Stimulated activated naive CD4-positive, alpha-beta T cell (primary cell): ENCODE measurements at regions not wholly inside any gene's neighbourhood (a gene's known extent, or its start where the extent isn't known, plus 50 kb on each side); places are given as distances from the start of the nearest gene placed in this dataset.

ENCODE experiments used
- DNase-seq, 6 experiments: peaks; one replicate each; lab custom pipeline; 2025; lab: John Stamatoyannopoulos, UW

GRCh38 chr3:150165396-150166094 is 194.8 kb upstream of the PFN2 start:
- no peak for DNase-seq

DNA sequence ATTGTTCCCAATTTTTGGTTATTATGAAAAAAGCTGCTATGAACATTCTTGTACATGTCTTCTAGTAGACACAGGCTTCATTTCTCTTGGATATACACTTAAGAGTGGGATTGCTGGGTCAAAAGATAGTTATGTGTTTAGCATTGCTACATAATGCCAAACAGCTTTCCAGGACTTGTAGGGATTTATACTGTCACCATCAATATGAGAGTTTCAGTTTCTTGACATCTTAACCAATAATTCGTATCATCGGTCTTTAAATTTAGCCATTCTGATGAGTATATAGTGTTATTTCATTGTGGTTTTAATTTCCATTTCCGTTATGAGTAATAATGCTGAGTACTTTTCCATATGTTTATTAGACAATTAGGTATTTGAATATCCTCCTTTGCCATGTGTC is 190.3 kb upstream of the PFN2 start:
- no peak for DNase-seq

DNA sequence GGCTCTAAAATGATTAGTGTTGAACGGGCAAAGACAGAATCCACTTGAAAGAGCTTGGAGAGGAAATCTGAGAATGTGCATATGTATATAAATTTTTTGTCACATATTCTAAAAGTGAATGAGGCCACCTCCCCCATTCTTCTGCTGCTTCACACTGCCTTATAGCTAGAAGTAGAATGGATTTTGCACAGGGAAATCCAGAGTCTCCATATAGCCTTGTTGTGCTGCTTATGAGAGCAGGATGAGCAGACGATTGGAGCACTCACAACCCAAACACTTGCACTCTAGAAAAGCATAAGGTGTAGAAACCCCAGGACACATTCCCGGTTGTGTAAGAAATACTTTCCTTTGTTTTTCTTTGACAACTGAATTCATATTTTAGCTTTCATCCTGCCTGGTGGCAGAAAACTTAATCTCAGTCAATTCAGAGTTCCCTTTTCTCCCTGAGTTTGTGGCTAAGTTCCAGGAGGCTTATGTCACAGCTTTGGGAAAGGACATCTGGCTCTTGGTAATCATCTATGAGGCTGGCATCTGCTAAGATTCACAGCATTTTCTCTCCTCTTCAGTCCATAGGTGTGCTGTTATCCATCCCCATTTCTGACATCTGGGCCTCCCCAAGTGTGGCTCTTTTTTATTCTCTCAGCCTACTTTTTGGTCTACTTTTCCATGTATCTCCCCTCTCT is 188.4 kb upstream of the PFN2 start:
- no peak for DNase-seq

- DNase-seq, result no peak
Measured at GRCh38 chr3:150152567-150152966, 181.9 kb upstream of the PFN2 start.

DNA sequence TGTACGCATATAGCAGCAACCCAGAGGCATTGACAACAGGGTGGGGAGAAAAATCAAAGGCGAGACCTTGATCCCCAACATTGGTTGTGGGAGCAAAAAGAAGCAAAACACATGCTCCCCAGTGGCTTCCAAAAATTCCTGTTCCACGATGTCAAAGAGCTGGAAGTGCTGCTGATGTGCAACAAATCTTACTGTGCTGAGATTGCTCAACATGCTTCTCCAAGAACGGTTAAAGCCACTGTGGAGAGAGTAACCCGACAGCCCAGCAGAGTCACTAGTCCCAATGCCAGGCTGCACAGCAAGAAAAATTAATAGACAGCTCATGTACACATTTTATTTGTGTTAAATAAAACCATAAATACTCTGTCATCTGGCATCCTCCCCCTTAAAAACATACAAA is 179.9 kb upstream of the PFN2 start:
- DNase-seq, result no peak

GRCh38 chr3:150149651-150150051 is 179.0 kb upstream of the PFN2 start:
- DNase-seq, result no peak

DNA sequence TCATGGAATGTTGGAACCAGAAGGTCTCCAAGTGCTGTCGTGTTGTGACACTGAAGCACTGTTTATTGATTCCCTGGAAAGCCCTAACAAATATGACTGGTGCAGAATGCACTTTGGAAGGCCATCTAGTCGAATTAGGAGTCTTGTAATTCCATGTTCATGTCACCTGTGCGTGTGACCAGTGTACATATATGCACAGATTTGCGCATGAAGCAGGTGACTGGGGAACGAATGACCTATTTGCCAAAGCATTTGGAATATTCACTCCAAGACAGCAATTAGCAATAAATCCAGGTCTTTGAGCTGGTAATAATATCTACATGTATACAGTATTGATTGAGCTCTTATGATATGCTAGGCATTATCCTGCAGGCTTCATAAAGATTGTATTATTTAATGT is 177.5 kb upstream of the PFN2 start:
- DNase-seq, result no peak

GRCh38 chr3:150147776-150148175 is 177.1 kb upstream of the PFN2 start:
- no peak for DNase-seq

DNA sequence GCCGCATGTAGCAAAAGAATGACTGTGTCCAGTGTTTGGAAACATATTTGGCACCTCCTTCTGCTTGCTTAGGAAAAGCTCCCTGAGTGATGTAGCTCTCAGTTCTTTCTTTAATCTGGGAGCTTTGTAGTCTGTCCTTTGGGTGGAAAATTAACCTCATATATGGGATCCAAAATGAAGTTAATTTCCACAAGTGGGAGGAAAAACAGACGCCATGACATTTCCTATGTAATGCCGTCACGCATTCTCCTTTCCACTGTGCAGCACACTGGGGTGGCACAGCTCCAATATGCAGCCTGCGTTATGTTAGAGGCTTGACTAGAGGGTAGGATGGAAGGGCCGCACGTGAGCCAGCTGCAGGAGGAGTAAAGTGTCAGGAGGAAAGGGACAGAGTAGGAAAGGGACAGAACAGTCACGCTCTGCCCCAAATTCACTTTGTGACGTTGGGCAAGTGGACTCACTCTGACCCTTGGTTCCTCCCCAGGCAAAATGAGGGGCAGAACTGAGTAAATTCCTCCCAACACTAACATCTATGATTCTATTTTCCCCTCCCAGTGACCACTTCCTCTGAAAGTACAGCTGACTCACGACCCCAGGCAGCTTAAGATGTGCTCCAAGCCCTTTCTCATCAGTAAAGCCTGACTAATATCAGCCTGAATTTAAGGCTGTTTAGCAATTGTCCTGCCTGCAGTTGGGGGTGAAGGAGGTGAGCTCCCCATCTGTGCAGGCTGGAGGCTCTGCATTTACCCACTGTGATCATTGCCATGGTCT is 176.5 kb upstream of the PFN2 start:
- DNase-seq, result no peak

DNA sequence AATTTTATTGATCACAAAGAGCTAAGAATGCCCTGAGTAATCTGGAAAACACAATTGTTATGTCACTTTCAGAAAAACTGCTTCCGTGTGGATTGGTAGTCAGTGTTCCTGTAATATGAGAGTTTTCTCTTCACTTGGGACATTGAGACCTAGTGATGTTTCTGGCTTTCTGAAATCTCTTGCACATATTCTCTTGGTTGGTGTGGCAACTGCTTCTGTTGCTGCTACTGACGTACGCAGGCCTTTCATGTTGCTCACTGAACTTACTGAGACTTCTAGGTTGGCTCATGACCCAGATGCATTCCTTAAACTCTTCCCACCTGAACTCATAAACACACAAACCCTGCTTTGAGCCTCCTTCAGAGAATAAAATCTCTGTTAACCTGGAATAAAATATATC is 175.0 kb upstream of the PFN2 start:
- DNase-seq, result no peak

DNA sequence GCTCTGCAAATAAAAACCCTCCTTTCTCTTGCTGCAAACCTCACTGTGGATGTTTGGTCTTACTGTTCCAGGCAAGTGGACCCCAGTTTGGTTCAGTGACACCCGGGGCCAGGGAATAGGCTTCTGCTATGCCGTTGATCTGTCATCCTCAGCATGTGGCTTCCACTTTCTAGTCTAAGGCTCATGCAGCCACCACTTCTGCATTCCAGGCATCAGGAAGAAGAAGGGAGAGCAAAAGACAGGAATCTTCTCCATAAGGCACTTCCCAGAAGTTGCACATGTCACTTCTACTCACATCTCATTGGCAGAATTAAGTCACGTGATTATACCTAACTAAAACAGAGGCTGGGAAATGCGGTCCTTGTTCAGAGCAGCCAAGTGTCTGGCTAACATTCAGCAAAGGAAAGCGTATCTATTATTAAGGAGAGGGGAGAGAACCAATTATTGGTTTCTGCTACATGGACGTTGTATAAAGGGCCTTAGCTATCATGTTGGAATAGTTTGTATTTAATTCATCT is 173.6 kb upstream of the PFN2 start:
- DNase-seq, result no peak

- DNase-seq, result no peak
Measured at GRCh38 chr3:150142936-150143335, 172.2 kb upstream of the PFN2 start.

DNA sequence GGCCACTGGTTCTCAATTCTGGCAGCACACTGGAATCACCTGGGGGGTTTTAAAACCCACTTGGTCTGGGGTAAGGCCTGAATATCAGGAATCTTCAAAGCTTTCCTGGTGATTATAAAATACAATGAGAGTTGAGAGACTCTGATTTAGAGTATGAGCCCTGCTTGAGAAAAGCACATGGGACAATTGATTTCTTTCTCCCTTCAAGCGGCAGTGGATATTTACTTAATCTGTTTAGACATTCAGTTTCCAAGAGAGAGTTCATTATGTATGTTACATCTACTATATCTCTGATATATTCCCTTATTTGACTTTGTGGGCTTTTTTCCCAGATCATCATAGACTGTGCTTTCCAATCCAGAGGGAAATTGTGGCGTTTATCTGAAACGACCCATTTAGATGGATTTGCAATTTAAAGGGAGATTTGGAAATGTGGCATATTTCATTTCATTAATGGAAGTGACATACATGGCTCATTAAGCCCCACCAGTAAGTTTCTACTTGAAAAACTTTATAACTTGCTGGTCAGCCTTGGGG is 171.2 kb upstream of the PFN2 start:
- no peak for DNase-seq

GRCh38 chr3:150140614-150141321 is 170.1 kb upstream of the PFN2 start:
- no peak for DNase-seq

DNA sequence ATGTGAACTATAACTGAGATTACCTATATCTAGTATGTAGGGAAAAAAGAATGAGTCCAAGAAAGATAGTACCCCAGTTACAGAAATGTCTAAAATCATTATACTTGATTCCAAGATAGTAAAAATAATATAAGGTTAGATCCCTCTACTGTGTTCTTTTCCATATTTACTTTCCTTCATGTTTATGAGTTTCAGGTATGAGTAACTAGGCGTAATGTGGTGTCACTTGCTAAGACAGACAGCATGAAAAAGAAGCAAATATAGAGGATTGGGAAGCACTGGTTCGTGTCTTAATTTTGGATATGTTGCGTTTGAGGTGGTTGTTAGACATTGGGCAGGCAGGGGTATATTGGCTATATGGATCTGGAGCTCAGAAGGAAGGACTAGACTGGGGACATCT is 168.1 kb upstream of the PFN2 start:
- DNase-seq, result no peak

GRCh38 chr3:150136242-150136641 is 165.5 kb upstream of the PFN2 start:
- DNase-seq, result no peak

GRCh38 chr3:150135287-150135721 is 164.6 kb upstream of the PFN2 start:
- no peak for DNase-seq

- no peak for DNase-seq
Measured at GRCh38 chr3:150133293-150133692, 162.6 kb upstream of the PFN2 start.

DNA sequence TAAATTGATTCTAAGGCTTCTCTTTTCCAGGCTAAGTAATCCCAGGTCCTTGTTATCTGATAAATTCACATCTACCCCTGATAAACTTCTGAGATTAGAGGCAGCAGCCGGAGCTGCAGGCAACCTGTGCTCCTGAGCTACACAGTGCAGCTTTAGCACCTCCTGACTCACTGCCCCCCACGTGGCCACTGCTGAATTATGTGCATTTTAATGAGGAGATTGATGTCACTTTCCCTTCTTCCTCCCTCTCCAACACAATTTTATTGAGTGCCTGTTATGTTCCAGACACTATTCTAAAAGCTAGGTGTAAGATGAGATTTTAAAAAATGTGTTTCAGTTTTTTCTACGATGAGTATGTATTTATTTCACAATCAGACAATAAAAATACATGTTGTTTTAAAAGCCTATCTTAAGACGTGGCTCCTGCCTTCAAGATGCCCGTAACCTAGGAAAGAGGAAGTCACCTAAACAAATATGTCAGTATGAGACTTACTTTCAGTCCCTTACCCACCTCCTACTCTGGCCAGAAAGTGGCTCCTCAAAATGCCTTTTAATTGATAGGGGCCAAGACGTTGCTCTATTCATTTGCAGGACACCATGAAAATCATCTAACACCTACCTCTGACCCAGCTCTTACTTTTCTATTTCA is 161.5 kb upstream of the PFN2 start:
- no peak for DNase-seq

DNA sequence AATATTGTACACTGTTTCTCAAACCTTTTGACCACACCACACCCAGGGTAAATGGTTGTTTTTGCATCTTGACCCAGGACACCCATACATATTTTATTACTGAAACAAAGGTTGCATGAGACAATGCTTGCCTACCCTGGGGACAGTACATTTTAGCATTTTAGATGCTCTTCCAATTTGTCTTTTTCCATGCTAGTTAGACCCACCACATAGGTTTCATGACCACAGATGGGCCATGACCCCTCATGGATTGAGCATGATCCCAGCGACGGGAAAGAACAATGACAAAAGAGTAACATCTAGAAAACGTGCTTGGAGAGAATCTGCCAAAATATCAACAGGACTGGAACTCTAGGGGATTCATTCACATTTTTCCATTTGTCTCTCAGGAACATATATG is 161.0 kb upstream of the PFN2 start:
- no peak for DNase-seq

- no peak for DNase-seq
Measured at GRCh38 chr3:150130404-150131100, 159.9 kb upstream of the PFN2 start.
